ENCODE measurements at regions not wholly inside any gene's neighbourhood (a gene's known extent, or its start where the extent isn't known, plus 50 kb on each side); places are given as distances from the start of the nearest gene placed in this dataset.

DNA sequence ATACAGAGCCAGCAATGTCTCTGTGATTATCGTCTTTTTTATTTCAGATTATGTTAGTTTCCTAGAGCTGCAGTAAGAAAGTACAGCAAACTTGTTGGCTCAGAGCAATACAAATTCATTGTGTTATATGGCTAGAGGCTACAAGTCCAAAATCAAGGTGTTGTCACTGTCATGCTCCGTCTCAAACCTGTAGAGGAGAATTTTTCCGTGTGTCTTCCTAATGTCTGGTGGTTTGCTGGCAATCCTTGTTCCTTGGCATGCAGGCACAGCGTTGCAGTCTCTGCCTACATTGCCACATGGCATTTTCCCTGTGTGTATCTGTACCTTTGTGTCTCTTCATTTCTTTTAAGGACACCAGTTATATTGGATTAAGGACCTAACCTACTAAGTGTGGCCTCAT is 244.4 kb downstream of the LRRIQ3 start:
- DNase-seq (ENCODE audit: low spot score): no peak

DNA sequence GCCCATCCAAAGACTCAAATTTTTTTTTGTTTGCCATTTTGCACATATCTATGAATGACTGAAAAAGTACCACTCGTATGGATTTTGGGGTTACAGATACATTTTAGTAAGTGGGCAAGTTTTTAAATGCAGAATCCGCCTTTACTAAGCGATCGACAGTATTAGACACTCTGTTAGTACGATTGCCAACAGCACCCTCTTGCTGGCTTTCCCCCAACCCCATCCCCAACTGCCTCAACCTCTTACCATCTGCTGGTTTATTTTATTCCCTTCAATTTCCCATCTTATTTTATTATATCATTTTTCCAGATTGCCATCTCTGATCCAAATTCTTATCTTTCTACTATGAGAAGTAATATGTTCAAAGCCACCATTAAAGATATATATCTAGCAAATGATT is 244.8 kb downstream of the LRRIQ3 start:
- no peak for DNase-seq (ENCODE audit: low spot score)

DNA sequence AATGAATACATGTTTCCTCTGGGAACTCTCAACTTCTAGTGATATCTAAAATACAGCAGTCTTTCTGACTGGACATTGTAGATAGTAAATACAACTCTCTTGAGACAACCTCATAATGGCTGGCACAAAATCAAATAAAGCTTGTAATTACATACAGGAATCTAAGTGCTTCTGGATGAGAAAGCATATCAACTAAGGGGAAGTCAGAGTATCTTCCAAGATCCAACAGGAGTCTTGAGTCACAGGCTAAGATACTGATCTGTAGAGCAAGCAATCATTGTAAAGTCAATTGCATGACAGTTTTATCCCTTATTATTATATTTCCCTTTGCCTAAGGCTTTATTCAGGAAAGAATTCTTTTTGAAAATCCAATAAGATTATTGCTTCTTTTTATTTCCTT is 249.9 kb downstream of the LRRIQ3 start:
- DNase-seq (ENCODE audit: low spot score): no peak

DNA sequence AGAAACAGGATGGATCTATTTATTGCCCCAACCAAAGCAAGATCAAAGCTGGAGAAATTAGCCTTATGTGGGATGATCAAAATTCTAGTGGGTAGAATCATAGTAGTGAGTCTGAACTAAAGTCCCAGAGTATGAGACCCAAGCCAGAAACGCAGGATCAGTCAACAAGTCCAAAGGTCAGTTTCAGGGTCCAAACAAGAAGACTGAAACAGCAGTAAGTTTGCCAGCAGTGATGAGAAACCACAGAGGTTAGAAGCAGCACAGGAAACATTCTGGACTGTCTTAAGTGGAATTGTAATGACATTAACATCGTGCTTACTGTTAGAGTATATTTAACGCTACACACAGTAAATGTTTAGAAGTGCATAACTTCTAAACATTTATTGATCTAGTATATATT is 251.0 kb downstream of the LRRIQ3 start:
- no peak for DNase-seq (ENCODE audit: low spot score)

DNA sequence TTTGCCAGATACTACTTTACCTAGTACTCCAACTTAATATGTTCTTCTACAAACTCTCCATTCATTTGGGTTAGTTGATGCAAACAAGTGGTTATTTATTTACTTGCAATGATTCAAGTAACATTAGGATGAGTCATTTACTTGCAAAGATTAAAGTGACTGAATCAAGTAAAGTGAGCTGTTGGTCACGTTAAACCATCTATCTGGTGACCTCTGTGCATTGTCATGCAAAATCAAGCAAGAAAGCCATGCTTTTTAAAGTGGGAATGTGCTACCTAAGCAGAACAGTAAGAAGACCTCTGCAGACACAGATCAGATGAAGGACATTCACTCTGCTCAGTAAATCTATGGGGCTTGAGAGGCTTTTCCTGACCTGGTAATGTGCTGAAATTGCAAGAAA is 254.7 kb downstream of the LRRIQ3 start:
- DNase-seq (ENCODE audit: low spot score): no peak

DNA sequence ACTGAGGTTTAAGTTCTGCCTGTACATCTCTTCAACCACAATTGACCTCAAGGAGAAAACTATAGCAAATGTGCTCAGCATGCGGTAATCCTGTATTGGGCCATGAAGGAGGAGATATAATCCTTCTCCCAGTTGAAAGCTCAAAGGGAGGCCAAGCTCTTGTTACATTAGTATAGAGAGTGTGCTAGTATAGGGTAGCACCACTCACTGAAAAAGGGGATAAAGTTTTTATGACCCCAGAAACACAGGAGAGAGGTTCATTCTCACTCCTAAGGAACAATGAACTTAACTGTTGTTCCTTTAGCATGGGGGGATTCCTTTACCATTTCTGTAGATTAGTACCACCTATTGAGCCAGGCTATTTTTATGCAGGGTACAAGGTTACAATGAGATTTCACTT is 267.7 kb downstream of the LRRIQ3 start:
- DNase-seq (ENCODE audit: low spot score): no peak

DNA sequence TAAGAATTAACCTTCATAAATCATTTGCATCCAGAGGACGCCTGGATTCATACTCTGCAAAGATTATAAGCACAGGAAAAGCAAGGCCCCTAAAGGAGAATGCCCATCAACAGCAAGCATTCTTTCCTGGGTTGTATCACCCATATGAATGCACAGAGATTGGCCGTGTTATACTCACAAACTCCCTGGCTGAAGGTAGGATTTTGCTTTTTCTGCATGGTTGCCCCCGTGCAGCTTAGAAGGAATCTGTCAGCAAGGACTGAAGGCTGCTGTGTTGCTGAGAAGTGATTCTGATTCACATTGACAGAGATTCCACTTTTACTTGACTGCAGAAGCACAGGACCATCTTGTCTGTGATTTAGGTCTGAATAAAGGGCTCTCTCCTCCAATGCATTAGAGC is 283.0 kb downstream of the LRRIQ3 start:
- no peak for DNase-seq (ENCODE audit: low spot score)

DNA sequence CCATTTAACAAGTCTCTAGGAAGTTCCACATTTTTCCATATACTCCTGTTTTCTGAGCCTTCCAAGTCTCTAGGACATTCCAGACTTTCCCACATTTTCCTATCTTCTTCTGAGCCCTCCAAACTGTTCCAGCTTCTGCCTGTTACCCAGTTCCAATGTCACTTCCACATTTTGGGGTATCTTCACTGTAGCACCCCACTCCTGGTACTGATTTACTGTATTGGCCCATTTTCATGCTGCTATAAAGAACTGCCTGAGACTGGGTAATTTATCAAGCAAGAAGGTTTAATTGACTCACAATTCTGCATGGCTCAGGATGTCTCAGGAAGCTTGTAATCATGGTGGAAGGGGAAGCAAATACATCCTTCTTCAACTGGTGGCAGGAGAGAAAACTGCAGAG is 285.0 kb downstream of the LRRIQ3 start:
- DNase-seq (ENCODE audit: low spot score): no peak

DNA sequence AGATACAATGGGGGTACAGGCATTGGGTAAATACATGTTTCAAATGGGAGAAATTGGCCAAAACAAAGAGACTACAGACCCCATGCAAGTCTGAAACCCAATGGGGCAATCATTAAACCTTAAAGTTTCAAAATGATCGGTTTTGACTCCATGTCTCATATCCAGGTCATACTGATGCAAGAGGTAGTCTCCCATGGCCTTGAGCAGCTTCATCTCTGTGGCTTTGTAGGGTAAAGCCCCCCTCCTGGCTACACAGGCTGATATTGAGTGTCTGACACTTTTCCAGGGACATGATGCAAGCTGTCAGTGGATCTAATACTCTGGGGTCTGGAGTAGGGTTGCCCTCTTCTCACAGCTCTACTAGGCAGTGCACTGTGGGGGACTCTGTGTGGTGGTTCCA is 286.1 kb downstream of the LRRIQ3 start:
- no peak for DNase-seq (ENCODE audit: low spot score)

DNA sequence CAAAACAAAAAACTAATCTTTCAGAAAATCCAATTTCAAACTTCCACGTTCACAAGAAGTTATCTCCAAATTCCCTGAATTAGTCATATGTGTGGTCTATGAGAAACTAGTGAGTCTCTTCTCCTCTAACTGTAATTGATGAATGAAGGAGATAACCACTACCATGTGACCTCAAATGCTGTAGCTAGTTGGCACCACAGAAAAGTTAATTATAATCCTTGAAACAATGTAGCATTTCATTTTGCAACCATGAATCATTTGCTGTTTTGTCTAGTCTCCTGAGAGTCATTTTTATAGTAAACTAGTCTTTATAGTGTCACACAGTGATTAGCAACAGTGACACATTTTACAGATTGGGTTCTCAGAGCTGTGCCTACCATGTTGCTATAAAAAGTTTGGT is 287.5 kb downstream of the LRRIQ3 start:
- DNase-seq (ENCODE audit: low spot score): no peak

DNA sequence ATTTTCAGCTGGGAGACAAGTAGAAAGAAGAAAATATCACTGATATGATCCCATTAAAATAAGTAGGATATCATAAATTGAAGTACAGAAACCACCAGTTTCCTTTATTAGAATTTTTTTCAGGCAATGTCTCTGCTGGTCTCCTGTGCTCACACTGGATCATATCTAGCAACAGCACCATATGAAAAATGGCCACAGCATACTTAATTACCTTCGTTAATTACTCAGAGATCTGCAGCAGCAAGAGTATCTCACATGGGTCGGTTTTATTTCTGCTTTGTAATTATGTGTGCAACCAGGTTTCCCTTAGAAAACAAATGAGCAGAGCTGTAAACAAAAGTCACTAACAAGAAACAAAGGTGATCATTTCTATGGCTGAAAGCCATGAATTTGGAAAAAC is 287.9 kb downstream of the LRRIQ3 start:
- no peak for DNase-seq (ENCODE audit: low spot score)

DNA sequence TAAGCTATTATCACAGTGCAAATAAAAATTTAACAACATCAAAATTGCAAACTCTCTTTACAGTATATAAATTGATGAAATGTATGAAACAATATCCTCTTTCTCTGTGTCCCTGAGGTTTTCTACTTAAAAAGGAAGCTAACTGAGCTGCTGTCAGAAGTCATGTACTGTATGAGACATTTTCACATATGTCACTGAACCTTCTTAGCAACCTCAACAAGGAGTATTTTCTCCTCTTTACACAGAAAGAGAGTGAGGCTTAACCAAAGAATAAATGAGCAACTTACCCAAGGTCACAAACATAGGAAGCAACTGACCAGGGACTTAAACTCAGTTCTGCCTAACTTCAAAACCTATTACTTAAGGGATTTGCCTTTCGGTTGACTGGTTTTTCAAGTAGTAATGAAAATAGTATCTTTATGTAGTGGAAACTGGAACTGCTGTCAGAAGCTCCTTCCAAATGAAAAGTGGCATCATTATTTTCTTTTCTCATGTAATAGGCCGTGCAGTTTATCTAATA is 288.9 kb downstream of the LRRIQ3 start:
- DNase-seq (ENCODE audit: low spot score): no peak

DNA sequence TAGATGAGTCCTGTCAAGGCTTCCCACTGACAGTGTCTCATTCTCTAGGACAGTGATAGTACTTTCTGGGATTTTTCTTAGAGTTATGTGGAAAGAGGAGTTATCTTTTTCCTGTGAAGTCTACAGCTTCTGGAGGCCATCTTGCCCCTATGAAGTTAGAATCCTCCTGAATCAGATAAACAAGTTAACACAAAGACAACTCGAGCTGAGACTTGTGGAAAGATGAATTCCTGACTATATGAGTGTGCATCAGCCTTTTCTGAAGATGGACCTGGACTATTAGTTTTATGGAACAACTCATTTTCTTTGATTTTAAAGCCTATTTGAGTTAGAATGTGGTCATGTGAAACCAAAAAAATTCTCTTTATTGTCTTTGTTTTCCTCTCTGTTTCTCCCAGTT is 290.9 kb downstream of the LRRIQ3 start:
- no peak for DNase-seq (ENCODE audit: low spot score)

DNA sequence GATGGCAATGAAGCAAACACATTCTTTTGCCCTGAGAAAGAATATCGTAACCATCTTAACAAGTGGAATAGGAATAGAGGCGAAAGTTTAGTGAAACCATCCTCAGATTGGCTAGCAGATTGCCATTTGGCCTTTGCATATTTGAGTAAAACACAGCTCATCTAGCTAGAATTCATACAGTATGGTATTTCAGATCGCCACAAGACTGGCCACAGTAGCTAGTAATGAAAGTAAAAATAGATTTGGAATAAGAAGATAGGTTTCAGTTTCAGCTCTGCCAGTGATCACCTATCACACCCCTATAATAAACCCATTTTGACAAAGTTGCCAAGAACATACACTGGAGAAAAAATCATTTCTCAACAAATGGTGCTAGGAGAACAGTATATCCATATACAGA is 294.9 kb downstream of the LRRIQ3 start:
- no peak for DNase-seq (ENCODE audit: low spot score)

DNA sequence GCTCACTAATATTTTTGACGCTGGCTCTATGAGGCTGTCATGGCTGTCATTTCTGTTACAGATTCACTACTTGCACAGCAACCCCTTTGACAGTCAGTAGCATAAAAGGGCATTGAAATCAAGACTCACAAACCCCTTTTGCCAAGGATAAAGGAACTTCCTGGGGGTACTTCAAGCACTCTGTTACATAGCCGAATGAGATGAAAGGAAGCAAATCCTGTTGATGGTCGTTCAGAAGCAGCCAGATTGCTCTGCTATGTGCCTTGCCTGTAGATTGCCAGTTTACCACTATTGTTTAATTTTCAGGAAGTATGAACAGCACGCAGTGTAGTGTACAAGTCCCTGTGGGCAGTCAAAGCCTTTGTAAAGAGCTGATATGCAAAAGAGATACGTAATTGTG is 296.2 kb downstream of the LRRIQ3 start:
- no peak for DNase-seq (ENCODE audit: low spot score)

DNA sequence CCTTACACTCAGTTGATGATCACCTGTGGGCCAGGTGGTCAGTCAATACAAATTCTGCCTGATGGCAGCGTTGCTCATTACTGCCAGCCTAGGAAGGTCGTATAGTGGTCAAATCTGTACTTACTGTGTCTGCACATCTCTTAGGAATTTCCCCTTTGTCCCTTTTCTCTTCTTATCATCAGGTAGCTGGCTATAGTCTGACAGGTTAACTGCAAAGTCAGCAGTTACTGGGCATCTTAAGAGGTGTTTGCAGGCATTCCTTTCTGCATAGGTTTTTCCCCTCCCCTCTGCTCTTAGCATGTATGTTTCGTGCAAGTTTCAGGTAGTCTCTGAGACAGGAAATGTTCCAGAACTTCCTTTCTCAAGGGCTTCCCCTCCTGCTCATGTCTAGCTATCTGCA is 298.7 kb downstream of the LRRIQ3 start:
- DNase-seq (ENCODE audit: low spot score): no peak

DNA sequence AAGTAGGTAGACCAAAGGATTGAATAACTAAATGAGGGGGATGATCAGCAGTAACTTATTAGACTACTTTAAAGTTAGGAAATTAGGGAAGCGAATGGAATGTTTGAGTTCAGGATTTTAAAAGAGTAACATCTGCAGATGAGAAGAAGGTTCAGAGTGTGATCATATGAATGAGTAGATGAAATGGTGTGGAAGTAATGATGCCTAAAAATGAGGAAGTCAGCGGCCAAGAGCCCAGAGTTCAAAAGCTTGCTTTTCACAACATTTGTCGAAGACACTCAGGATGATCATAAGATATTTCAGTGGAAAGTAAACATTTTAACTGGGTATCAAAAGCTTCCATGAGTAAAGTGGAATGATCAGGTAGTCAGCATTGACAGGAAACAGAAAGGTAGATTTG is 299.4 kb downstream of the LRRIQ3 start:
- DNase-seq (ENCODE audit: low spot score): no peak

DNA sequence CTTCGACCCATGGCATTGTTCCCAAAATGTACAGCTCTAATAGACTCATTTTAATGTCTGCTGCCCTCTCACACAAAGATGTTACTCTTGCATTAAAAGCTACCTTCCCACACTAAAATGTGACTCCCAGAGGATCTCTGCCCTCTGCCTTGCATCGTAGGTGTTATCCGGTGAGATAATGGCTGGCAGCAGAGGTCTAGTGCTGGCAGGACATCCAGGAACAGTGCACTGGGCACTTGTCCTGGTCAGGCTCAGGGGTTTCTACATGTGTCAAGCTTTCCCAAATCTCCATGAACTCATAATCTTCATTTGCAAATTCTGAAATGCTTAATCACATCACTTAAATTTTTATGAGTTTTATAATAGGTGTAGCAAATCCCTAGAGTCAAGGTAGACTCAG is 310.6 kb downstream of the LRRIQ3 start:
- DNase-seq (ENCODE audit: low spot score): no peak

DNA sequence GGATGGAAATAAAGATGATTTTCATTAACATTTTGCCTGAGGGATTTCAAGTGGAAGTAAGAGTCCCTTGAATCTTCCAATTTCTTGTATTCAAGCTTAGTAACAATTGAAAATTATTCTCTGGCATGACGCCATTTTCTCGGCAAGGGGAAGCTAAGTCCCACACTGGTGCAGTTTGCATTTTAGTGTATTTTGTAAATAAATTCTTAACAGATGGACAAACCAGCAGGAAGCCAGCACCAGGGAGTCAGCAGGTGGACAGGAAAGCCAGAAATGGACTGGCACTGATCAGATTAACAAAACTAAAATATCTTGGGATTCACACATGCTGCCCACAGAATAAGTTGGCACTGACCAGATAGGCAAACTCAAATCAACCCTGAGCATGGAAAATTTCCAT is 311.3 kb downstream of the LRRIQ3 start:
- no peak for DNase-seq (ENCODE audit: low spot score)

DNA sequence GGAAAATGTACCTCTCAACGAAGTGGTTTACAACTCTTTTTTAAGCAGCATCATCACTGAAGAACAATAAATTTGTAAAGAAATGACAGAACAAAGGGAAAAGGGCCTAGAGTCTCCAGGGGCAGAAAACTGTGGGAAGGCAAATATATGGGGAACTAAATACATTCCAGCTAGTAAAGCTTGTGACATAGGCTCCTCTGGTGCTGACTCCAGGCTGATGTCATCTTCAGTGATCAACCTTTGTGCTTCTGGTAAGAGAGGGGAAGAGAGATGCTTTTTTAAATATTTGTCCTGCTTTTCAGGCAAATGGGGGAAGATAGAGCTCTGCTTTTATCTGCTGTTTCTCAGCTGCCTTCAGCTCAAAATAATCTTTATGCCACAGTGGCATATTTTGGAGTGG is 323.2 kb downstream of the LRRIQ3 start:
- DNase-seq (ENCODE audit: low spot score): no peak

DNA sequence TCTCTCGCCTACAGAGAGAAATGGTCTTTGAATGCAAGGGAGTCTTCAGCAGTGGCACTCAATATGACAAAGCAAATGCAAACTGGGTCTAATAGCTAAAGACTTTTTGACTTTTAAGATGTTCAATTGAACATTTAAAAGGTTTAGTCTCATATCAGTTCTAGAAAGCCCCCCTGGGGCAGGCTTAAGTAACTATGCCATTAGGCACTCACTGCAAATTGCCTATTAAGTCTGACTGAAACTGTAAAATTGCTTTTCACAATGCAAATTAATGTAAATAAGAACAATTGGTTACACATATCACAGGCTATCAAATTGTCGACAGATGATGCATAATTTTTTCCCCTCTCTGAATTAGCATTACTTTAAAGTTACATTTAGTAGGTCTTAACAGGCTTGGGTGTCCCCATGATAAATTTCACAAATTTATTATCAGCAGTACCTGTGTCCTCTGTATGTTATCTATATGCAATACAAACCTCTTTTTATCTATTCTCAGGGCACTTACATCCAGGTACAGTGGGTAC is 329.1 kb downstream of the LRRIQ3 start:
- no peak for DNase-seq (ENCODE audit: low spot score)

DNA sequence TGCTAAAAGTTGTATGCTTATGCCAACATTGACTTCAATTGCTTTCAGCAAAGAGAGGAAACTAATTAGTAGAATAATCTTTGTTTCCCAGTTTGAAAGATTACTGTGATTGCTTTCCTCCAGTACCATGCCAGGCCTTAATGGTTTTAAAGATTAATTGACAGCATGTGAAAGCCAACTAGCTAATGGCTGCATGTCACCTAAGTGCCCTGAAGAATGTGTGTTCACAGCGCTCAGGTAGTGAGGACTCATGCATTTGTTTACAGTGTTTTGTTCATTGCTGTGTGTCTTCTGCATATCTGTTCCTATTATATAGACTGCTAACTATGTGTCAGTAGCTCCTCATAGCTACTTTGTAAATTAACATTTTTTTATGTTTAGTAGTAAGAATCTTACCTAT is 335.6 kb downstream of the LRRIQ3 start:
- DNase-seq (ENCODE audit: low spot score): no peak

DNA sequence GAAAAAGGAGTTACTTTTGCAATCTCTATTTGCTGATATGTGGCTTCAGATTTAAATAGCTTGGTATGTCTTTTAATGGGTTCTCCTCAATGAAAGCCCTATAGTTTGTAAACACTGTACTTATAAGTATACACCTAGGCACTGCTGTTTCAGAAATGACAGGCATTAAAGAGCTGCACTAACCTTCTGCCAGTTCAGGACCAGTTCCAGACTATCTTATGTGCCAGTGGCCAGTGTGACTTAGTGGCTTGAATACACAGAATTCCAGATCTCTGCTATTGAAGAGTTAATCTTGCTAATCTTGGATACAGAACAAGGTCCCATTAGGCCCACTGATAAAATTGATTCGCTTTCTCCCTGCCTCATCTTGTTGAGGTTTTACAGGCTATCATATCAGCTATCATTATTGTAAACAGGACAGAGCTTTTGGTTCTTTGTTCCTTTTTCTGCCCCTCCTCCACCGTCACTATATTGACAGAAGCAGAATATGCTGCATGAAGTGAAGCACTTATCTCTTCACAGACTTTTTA is 337.5 kb downstream of the LRRIQ3 start:
- no peak for DNase-seq (ENCODE audit: low spot score)

DNA sequence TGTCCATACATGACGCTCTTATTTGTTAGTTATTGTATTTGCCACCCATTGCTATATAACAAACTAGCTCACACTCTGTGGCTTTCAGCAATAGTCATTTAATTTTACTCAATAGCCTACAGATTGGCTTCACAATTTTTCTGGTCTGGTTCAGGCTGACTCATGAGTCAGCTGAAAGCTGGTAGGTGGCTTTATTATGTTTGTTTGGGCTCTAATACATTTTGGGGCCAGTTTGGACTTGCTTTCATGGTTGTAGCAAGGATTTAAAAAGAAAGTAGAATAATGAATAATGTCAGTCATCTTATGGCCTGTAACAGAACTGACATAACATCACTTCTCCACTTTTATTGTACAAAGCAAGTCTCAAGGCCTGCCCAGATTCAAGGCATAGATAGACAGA is 338.7 kb downstream of the LRRIQ3 start:
- DNase-seq (ENCODE audit: low spot score): no peak

DNA sequence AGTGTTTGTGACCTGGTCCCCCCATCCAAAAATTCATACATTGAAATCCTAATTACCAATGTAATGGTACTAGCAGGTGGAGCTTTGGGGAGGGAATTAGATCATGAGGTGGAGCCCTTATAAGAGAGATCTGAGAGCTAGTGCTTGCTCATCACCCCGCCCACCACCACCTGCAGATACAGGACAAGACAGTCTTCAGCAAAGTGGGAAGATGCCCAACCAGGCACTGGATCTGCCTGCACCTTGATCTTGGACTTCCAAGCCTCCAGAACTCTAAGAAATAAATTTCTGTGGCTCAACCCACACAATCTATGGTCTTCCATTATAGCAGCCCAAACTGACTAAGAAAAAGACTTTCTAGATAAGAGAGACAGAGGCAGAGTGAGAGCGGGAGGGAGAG is 343.4 kb downstream of the LRRIQ3 start:
- DNase-seq (ENCODE audit: low spot score): no peak

Measured in kidney capillary endothelial cell (primary cell).